T-helper 9 cell (primary cell): ENCODE measurements at regions not wholly inside any gene's neighbourhood (a gene's known extent, or its start where the extent isn't known, plus 50 kb on each side); places are given as distances from the start of the nearest gene placed in this dataset.
"Not testable (repeated sequence)": the region's sequence is repeated elsewhere in the genome, so short reads cannot be mapped to it uniquely, and the experiment has no call there.

Experiments
- DNase-seq: peaks from one replicate; pipeline ENCODE4 v3.0.0-alpha.2; 2020

- not testable (repeated sequence) for DNase-seq
These were observed 207.8 kb downstream of the USP6NL start for GRCh38 chr10:11403646-11404045.

GRCh38 chr10:11403116-11403515 is 208.3 kb downstream of the USP6NL start:
- peak; percentile 46 for DNase-seq

GRCh38 chr10:11402392-11402791 is 209.1 kb downstream of the USP6NL start:
- DNase-seq, result no peak

GRCh38 chr10:11401264-11402235 is 209.9 kb downstream of the USP6NL start:
- DNase-seq, result no peak

- no peak for DNase-seq
These were observed 213.4 kb downstream of the USP6NL start for GRCh38 chr10:11397980-11398580.

GRCh38 chr10:11397077-11397965 is 214.1 kb downstream of the USP6NL start:
- DNase-seq, result no peak

- DNase-seq, result no peak
These were observed 215.0 kb downstream of the USP6NL start for GRCh38 chr10:11396311-11396955.

GRCh38 chr10:11395581-11396310 is 215.7 kb downstream of the USP6NL start:
- no peak for DNase-seq

GRCh38 chr10:11395161-11395560 is 216.3 kb downstream of the USP6NL start:
- no peak for DNase-seq

- DNase-seq, result no peak
These were observed 217.6 kb downstream of the USP6NL start for GRCh38 chr10:11393858-11394257.

GRCh38 chr10:11392776-11393175 is 218.7 kb downstream of the USP6NL start:
- no peak for DNase-seq

- DNase-seq, result no peak
These were observed 222.5 kb downstream of the USP6NL start for GRCh38 chr10:11388996-11389395.

GRCh38 chr10:11387551-11388222 is 223.8 kb downstream of the USP6NL start:
- DNase-seq, result no peak

GRCh38 chr10:11387044-11387443 is 224.4 kb downstream of the USP6NL start:
- no peak for DNase-seq
